DND-41 (cell line): ENCODE measurements at regions not wholly inside any gene's neighbourhood (a gene's known extent, or its start where the extent isn't known, plus 50 kb on each side); places are given as distances from the start of the nearest gene placed in this dataset.

Source experiments
- EZH2 ChIP-seq: IDR thresholded peaks from 3 replicates; pipeline ENCODE4 v1.6.1; 2012; ENCODE audit warnings: borderline replicate concordance, low read depth, mild to moderate bottlenecking, moderate library complexity, low read length, inconsistent platforms; ENCODE audit not compliant: severe bottlenecking
- TF ChIP-seq, protein P1 (sequence below): IDR thresholded peaks from 2 replicates; pipeline ENCODE4 v1.5.1; 2012; ENCODE audit warnings: borderline replicate concordance, low read length, moderate library complexity, mild to moderate bottlenecking; ENCODE audit not compliant: poor library complexity, severe bottlenecking; ENCODE audit errors: extremely low read depth

DNA sequence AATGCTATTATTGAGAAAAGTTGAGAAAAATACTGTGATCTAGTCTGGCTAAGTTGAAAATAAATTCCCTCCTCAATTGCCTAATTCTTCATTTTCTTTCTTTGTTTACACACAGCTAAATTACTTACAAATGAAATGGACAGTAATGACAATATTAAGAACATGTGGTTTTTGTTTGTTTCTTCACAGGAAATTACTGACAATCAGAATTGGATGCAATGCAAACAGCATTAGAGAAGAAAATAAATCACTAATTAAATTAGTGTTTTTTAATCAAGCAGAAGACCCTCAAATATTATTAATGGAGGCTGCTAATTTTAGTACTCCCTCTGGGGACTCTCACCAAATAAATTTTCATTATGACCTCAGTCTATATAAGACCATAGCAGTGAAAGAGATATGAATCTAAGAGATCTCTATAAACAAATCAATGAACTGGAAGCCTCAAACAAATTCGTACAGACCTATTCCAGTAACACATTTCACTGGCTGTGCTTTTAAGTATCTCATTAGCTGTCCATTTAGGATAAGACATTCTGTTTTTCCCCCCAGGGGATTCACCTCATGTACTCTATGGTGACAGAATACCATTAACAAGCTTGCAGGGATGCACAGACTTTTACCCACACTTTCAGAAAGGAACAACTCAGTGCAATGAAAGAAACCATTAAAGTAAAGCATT lies 202.0 kb upstream of the DGKB start:
- TF ChIP-seq EZH2 = no peak
- TF ChIP-seq, protein P1, sequence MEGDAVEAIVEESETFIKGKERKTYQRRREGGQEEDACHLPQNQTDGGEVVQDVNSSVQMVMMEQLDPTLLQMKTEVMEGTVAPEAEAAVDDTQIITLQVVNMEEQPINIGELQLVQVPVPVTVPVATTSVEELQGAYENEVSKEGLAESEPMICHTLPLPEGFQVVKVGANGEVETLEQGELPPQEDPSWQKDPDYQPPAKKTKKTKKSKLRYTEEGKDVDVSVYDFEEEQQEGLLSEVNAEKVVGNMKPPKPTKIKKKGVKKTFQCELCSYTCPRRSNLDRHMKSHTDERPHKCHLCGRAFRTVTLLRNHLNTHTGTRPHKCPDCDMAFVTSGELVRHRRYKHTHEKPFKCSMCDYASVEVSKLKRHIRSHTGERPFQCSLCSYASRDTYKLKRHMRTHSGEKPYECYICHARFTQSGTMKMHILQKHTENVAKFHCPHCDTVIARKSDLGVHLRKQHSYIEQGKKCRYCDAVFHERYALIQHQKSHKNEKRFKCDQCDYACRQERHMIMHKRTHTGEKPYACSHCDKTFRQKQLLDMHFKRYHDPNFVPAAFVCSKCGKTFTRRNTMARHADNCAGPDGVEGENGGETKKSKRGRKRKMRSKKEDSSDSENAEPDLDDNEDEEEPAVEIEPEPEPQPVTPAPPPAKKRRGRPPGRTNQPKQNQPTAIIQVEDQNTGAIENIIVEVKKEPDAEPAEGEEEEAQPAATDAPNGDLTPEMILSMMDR = no peak
